GM12801 (cell line): ENCODE measurements at regions not wholly inside any gene's neighbourhood (a gene's known extent, or its start where the extent isn't known, plus 50 kb on each side); places are given as distances from the start of the nearest gene placed in this dataset.

Source experiments
- CTCF ChIP-seq: IDR thresholded peaks from one replicate; pipeline ENCODE4 v1.5.1; 2011; ENCODE audit warnings: control low read depth; ENCODE audit not compliant: insufficient read length; ENCODE audit errors: extremely low read depth

DNA sequence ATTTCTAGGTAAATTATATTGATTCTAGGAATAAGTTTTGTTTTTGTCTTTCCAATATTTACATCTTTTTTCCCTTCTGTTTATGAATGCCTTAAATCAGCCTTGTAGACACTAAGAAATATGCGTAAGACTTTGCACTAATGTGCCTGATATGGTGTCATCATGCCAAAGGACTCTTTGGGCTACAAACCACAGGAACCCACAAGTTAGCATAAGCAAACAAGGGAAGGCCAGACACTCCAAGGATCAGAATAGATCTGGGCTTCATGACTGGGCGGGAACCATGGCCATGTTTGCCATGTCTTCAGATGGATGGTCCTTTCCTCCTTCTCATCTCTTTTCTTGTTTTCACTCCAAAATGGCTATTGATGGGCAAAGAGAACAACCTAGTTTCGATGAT is 242.2 kb upstream of the CHRNA7 start:
- TF ChIP-seq CTCF: no peak

DNA sequence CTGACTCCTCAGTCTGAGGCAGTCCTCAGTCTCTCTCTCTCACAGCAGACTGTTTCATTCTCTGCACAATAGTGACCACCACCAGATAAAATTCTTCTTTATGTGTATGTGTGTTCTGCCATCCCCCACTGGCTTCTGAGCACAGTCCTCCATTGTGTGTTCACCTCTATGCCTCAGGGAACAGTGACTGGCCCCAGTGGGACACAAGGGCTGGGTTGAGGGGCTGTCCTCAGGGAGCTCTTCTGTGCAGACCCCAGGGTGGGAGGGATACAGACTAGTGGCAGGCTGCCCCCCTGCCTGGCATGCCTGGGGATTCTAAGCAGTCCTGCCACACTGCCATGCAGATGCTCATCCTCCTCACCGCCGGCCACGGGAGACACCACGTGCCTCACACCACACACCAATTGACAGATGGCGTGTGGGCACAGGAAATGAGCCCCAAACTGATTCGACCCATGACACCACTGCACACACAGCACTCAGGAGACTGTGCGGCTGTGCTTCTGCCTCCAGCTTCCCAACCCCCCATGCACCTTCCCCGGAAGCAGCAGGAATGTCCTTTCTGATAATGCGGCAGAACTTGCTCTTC is 237.6 kb upstream of the CHRNA7 start:
- no peak for TF ChIP-seq CTCF

DNA sequence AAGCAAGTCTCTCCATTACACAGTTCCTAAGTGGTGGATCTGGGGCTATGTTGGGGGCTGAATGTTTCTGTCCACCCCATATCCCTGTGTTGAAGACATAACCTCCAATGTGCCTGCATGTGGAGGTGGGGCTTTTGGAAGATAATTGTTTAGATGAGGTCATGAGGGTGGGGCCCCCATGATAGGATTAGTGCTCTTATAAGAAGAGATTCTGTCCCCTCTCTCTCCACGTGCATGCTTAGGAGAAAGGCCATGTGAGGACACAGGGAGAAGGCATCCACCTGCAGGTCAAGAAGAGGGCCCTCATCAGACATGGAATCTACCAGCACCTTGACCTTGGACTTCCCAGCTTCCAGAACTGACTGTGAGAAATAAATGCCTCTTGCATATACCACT is 231.0 kb upstream of the CHRNA7 start:
- no peak for TF ChIP-seq CTCF

DNA sequence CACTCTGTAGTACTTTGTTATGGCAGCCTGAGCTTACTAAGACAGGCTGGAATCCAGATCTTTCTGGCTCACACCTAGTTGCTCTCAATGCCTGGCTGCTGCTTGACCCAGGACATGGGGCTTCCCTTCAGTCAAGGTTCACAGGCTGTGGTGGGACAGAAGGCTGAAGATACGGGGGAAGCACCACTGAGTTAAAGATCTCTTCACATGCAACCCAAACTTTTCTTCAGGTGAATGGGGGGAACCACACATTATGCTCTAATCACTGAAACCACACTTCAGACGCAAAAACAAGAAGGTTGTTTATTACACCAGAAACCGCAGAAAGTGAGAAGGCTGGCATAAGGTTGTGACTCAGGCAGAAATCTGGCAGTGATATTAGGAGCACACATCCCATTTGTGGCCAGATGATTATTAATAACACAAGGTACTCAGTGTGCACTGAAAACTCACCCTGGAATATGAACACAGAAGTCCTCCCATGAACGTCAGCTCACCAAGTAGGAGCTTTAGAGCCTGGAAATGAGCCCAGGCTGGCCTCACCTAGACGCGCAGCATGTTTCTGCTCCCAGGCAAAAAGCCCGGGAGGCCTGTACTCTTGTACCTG is 230.5 kb upstream of the CHRNA7 start:
- no peak for TF ChIP-seq CTCF

GRCh38 chr15:31801152-31801551 is 229.2 kb upstream of the CHRNA7 start:
- no peak for TF ChIP-seq CTCF

- no peak for TF ChIP-seq CTCF
These were observed 227.6 kb upstream of the CHRNA7 start for GRCh38 chr15:31802761-31803160.

DNA sequence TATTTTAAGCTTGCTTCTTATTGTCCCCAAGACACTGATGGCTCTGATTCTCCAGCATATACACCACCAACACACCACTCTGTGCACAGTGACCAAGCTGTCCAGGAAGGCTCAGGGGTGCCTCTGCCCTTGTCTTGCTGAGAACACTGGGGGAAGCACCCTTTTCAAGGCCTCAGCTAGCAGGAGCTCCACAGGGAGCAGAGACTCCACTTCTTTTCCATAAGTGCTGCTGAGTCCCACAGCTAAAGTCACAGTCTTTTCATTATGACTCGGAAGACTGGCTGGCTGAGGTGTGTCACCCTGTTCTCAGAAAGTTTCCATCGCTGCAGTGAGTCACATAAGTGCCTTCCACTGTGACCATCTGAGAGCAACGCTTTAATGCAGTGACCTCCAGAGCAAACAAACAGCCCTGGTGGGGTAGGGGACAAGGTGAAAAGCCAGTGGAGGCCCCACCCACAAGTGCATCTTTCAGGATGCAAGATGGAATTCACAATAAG is 226.9 kb upstream of the CHRNA7 start:
- TF ChIP-seq CTCF: no peak
